Osteocyte (in vitro differentiated cells): ENCODE measurements at regions not wholly inside any gene's neighbourhood (a gene's known extent, or its start where the extent isn't known, plus 50 kb on each side); places are given as distances from the start of the nearest gene placed in this dataset.

Experiments
- DNase-seq: peaks from one replicate; pipeline ENCODE4 v3.0.0; 2021; ENCODE audit warnings: mixed read lengths; ENCODE audit not compliant: unreplicated experiment; ENCODE audit errors: extremely low spot score
- H3K27ac Mint-ChIP-seq: one replicate; pipeline ENCODE4 v1.8.0; 2021; ENCODE audit warnings: mild to moderate bottlenecking, mixed read lengths; ENCODE audit not compliant: unreplicated experiment
- H3K27me3 Mint-ChIP-seq: one replicate; pipeline ENCODE4 v1.8.0; 2021; ENCODE audit warnings: mixed read lengths; ENCODE audit not compliant: unreplicated experiment
- H3K36me3 Mint-ChIP-seq: one replicate; pipeline ENCODE4 v1.8.0; 2021; ENCODE audit warnings: mixed read lengths; ENCODE audit not compliant: unreplicated experiment
- H3K4me1 Mint-ChIP-seq: one replicate; pipeline ENCODE4 v1.8.0; 2021; ENCODE audit warnings: mixed read lengths; ENCODE audit not compliant: unreplicated experiment
- H3K4me3 Mint-ChIP-seq: one replicate; pipeline ENCODE4 v1.8.0; 2021; ENCODE audit warnings: mild to moderate bottlenecking, moderate library complexity, mixed read lengths; ENCODE audit not compliant: unreplicated experiment
- H3K9me3 Mint-ChIP-seq: one replicate; pipeline ENCODE4 v1.8.0; 2021; ENCODE audit warnings: mixed read lengths; ENCODE audit not compliant: unreplicated experiment
- TF ChIP-seq, protein P1 (sequence below): fragments of 200-600 bp; sonication (generic); IDR thresholded peaks from 2 replicates; pipeline ENCODE4 v1.5.0; 2021; ENCODE audit warnings: antibody characterized with exemption, mild to moderate bottlenecking, moderate library complexity

DNA sequence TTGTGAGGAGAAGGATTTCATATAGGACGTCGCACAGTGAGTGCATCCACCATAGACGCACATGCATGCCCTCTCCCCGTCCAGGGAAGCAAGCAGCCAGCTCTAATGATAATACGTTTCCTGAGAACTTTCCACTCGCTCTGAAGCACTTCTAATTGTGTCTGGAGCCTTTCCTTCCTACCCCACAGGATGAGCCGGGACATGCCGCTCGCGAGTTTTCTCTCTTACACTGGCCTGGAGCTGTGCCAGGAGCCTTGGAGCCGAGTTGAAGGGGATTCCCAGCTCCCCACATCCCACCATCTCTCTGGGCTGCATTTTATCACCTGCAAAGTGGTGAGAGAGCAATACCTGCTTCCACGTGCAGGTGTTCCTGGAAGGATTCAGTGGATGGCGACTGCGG is 368.1 kb downstream of the C16orf95 start:
- peaks cover 34% of the 10 kb centered on the region for H3K4me1 Mint-ChIP-seq
- H3K27me3 Mint-ChIP-seq, result no peaks in the 10 kb centered on the region
- no peak overlapping the region for H3K4me3 Mint-ChIP-seq
- no peaks in the 10 kb centered on the region for H3K36me3 Mint-ChIP-seq
- no peak for DNase-seq
- no peaks in the 10 kb centered on the region for H3K9me3 Mint-ChIP-seq
- TF ChIP-seq, protein P1, sequence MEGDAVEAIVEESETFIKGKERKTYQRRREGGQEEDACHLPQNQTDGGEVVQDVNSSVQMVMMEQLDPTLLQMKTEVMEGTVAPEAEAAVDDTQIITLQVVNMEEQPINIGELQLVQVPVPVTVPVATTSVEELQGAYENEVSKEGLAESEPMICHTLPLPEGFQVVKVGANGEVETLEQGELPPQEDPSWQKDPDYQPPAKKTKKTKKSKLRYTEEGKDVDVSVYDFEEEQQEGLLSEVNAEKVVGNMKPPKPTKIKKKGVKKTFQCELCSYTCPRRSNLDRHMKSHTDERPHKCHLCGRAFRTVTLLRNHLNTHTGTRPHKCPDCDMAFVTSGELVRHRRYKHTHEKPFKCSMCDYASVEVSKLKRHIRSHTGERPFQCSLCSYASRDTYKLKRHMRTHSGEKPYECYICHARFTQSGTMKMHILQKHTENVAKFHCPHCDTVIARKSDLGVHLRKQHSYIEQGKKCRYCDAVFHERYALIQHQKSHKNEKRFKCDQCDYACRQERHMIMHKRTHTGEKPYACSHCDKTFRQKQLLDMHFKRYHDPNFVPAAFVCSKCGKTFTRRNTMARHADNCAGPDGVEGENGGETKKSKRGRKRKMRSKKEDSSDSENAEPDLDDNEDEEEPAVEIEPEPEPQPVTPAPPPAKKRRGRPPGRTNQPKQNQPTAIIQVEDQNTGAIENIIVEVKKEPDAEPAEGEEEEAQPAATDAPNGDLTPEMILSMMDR, result no peak
- H3K27ac Mint-ChIP-seq, result no peak overlapping the region

DNA sequence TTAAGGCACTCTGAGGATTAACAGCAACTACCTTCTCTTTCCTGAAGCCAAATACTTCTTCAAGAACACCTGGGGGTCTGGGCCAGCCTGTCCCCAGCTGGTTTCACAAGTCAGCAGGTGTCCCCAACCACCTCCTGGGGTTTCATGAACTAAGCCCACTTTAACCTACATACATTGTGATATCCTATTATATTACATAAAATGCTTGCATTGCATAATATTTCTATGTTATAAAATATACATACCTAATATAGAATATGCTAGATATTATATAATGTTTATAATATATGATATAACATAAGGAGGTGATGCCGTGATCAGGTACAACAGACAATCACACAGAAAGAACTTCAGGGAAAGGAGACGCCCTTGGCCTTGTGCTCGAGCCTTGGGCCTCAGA is 367.6 kb downstream of the C16orf95 start:
- H3K27ac Mint-ChIP-seq, result no peak overlapping the region
- no peak overlapping the region for H3K4me3 Mint-ChIP-seq
- TF ChIP-seq, protein P1, result no peak
- DNase-seq, result no peak
- no peaks in the 10 kb centered on the region for H3K27me3 Mint-ChIP-seq
- peaks cover 33% of the 10 kb centered on the region for H3K4me1 Mint-ChIP-seq
- no peaks in the 10 kb centered on the region for H3K9me3 Mint-ChIP-seq
- no peaks in the 10 kb centered on the region for H3K36me3 Mint-ChIP-seq

DNA sequence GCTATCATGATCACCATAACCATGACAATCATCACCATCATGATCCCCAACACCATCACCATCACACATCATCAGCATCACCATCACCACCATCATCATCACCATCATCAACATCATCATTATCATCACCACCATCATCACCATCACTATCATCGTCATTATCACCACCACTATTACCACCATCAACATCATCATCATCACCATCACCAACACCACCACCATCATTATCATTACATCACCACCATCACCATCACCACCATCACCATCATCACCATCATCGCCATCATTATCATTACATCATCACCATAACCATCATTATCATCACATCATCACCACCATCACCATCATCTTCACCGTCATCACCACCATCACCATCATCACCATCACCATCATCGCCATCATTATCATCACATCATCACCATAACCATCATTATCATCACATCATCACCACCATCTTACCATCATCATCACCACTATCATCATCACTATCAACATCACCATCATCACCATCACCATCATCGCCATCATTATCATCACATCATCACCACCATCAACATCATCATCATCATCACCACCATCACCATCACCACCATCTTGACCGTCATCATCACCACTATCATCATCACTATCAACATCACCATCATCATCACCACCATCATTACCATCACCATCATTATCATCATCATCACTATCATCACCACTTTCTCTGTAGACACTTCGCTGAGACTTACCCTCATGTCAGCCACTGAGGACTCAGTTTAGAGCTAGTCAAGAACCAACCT is 366.0 kb downstream of the C16orf95 start:
- TF ChIP-seq, protein P1, result no peak
- no peaks in the 10 kb centered on the region for H3K27me3 Mint-ChIP-seq
- H3K36me3 Mint-ChIP-seq, result no peaks in the 10 kb centered on the region
- H3K27ac Mint-ChIP-seq, result no peak overlapping the region
- peaks cover 19% of the 10 kb centered on the region for H3K4me1 Mint-ChIP-seq
- no peak for DNase-seq
- H3K9me3 Mint-ChIP-seq, result no peaks in the 10 kb centered on the region
- no peak overlapping the region for H3K4me3 Mint-ChIP-seq

DNA sequence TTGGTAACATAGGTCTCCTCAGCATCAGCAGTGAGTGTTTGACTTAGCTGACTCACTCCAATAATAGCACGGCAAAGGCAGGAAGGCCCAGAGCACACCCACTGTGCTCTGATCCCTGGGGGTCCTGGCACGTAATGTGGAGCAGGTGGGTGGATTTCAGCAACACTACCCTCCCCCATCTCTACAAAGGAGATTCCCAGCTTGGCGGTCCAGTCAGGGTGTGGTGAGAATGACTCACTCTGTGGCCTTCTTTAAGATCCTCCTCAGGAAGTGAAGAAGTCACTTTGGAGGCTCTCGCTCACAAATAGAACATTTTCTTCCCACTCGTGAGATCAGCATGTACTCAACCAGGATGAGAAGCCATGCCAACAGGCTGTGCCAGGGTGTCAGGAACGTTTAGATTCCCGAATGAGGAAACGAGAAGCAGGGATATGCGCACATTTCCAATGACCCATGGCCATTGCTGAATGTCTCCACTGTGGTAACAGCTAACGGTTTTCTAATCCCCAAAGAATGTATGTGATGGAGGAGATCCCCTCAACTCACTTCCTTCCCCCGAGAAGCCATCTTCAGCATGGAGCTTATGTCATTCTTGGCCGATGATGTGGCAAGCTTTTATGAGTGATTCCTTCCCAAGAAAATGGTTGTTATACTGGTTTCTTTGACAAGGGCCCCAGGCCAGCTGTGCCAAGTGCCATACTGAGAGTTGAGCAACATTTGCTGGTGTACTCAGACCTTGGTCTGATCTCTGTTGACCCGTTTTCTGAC is 365.2 kb downstream of the C16orf95 start:
- DNase-seq, result peak; percentile 91
- no peaks in the 10 kb centered on the region for H3K36me3 Mint-ChIP-seq
- H3K4me3 Mint-ChIP-seq, result no peak overlapping the region
- no peaks in the 10 kb centered on the region for H3K27me3 Mint-ChIP-seq
- TF ChIP-seq, protein P1, result no peak
- no peaks in the 10 kb centered on the region for H3K9me3 Mint-ChIP-seq
- no peak overlapping the region for H3K27ac Mint-ChIP-seq
- H3K4me1 Mint-ChIP-seq, result peaks cover 11% of the 10 kb centered on the region

DNA sequence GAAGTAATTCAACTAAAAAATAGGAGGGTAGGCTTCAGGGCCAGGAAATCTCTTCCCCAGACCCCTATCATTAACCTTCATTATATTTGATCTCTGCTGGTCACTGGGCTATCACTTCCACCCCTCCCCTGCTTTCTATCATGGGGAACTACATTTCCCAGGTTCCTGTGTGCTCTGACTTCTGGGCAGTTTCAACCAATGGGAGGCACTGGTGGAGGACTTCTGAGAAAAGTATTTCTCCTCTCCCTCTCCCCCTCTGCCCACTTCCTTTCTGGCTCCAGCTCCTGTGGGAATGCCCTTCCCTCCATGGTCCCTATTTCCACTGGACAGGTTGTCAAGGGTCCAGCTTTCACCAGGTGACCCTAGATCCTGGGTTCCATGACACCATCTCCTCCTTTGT is 364.4 kb downstream of the C16orf95 start:
- DNase-seq, result no peak
- Mint-ChIP-seq H3K27me3 (no peaks in the 10 kb centered on the region), H3K4me1 (peaks cover 4% of the 10 kb centered on the region), H3K27ac (no peak overlapping the region), H3K9me3 (no peaks in the 10 kb centered on the region), H3K4me3 (no peak overlapping the region), H3K36me3 (no peaks in the 10 kb centered on the region)
- TF ChIP-seq, protein P1, result no peak
